Transverse colon (tissue), 3 donors: ENCODE measurements at regions not wholly inside any gene's neighbourhood (a gene's known extent, or its start where the extent isn't known, plus 50 kb on each side); places are given as distances from the start of the nearest gene placed in this dataset.

Experiments used
- POLR2A ChIP-seq: fragments of 450-650 bp; IDR thresholded peaks from one replicate; pipeline ENCODE4 v1.6.1; 2016; ENCODE audit warnings: antibody characterized with exemption, mild to moderate bottlenecking, moderate library complexity
- TF ChIP-seq, protein P1 (sequence below), 5 experiments: fragments of 200-600 bp in 3 of 5; fragments of 450-650 bp in 2 of 5; sonication (generic) in 3 of 5; IDR thresholded peaks; 1 replicate in 2 of 5; 2 replicates in 3 of 5; pipeline ENCODE4 v1.5.1; 2016 to 2017; ENCODE audit warnings: antibody characterized with exemption in 5 of 5, inconsistent platforms in 3 of 5, mild to moderate bottlenecking in 2 of 5, moderate library complexity in 1 of 5

DNA sequence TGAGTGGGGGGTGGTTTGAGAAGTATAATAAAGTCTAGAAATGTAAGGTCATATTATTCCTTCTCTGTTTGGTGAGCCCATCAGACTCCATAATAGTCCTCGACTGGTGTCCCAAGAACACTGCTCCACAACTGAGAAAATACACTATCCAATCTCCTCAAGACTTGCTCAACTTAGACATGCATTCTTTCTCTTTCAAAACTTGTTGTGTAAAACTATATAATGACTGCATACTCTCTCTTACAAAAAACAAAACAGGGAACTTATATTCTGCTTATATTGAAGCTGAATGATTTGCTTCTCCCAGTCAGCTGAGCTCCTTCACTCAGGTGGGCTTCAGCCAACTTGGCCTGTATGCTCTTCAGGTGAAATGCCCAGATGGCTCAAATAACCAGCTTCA, 204.7 kb downstream of the ZNF365 start:
- TF ChIP-seq, protein P1, sequence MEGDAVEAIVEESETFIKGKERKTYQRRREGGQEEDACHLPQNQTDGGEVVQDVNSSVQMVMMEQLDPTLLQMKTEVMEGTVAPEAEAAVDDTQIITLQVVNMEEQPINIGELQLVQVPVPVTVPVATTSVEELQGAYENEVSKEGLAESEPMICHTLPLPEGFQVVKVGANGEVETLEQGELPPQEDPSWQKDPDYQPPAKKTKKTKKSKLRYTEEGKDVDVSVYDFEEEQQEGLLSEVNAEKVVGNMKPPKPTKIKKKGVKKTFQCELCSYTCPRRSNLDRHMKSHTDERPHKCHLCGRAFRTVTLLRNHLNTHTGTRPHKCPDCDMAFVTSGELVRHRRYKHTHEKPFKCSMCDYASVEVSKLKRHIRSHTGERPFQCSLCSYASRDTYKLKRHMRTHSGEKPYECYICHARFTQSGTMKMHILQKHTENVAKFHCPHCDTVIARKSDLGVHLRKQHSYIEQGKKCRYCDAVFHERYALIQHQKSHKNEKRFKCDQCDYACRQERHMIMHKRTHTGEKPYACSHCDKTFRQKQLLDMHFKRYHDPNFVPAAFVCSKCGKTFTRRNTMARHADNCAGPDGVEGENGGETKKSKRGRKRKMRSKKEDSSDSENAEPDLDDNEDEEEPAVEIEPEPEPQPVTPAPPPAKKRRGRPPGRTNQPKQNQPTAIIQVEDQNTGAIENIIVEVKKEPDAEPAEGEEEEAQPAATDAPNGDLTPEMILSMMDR (IDR thresholded peaks at IDR 0.05): no peak
- TF ChIP-seq POLR2A: no peak
